DOHH2 (cell line): ENCODE measurements at regions not wholly inside any gene's neighbourhood (a gene's known extent, or its start where the extent isn't known, plus 50 kb on each side); places are given as distances from the start of the nearest gene placed in this dataset.

ENCODE experiments used
- CTCF ChIP-seq: fragments of 200-600 bp; sonication (generic); IDR thresholded peaks from one replicate; pipeline ENCODE4 v1.5.1; 2014; ENCODE audit warnings: antibody characterized with exemption, mild to moderate bottlenecking, low read depth, low read length; ENCODE audit not compliant: poor library complexity, severe bottlenecking
- EZH2phosphoT487 ChIP-seq: fragments of 200-600 bp; sonication (generic); IDR thresholded peaks from 2 replicates; pipeline ENCODE4 v1.6.1; 2017; ENCODE audit warnings: borderline replicate concordance, mild to moderate bottlenecking, antibody characterized with exemption, low read length, moderate library complexity, mixed read lengths

GRCh38 chr1:219374636-219375035, 201.0 kb downstream of the LYPLAL1 start:
- TF ChIP-seq CTCF = no peak
- no peak for TF ChIP-seq EZH2phosphoT487
